HCT116 (cell line): ENCODE measurements at regions not wholly inside any gene's neighbourhood (a gene's known extent, or its start where the extent isn't known, plus 50 kb on each side); places are given as distances from the start of the nearest gene placed in this dataset.

Source experiments
- ATAC-seq: fragments of 200-7000 bp; cut with Tn5 transposase; 2 replicates; pipeline ENCODE4 v1.9.1; 2020; ENCODE audit warnings: mild to moderate bottlenecking, moderate library complexity
- BruUV-seq: library from RNA; stranded (reverse); fragments of 400-500 nt; replicated peaks from 2 replicates; lab custom pipeline; 2021; lab: Mats Ljungman, UMichigan
- CTCF ChIA-PET: fragments of 300-600 bp; sonication (Branson Sonifier 250); formaldehyde crosslinking; loops from one replicate; lab custom pipeline; 2021; ENCODE audit warnings: antibody characterized with exemption; lab: Charles Lee
- POLR2A ChIA-PET: fragments of 300-600, 350-600 bp; sonication (Branson Sonifier 250); formaldehyde crosslinking; loops from one replicate; lab custom pipeline; 2021; ENCODE audit warnings: antibody characterized with exemption; lab: Charles Lee
- RAD21 ChIA-PET, 2 experiments: fragments of 300-600 bp; sonication (Branson Sonifier 250); formaldehyde crosslinking; loops; one replicate each; lab custom pipeline; 2023; ENCODE audit warnings: low total read pairs in 2 of 2; ENCODE audit not compliant: uncharacterized antibody in 2 of 2, unreplicated experiment in 2 of 2, low non-redundant PET in 1 of 2; lab: Charles Lee
- DNase-seq: peaks from one replicate; pipeline ENCODE4 v3.0.0-alpha.2; 2010; ENCODE audit warnings: low read depth, low spot score
- H2AFZ ChIP-seq: fragments of 200-600 bp; shearing (Covaris generic), sonication (generic); 2 replicates; pipeline ENCODE4 v1.6.1; 2017; ENCODE audit warnings: low read depth, mixed run types, mixed read lengths, antibody characterized with exemption, low read length; ENCODE audit not compliant: poor library complexity, severe bottlenecking
- H3K27ac ChIP-seq: 2 replicates; pipeline ENCODE4 v1.5.1; 2012; ENCODE audit warnings: low read depth, low read length
- H3K27me3 ChIP-seq: fragments of 200-600 bp; sonication (generic); 2 replicates; pipeline ENCODE4 v1.6.1; 2016; ENCODE audit warnings: mixed run types, low read length, mixed read lengths; ENCODE audit not compliant: insufficient read depth
- H3K36me3 ChIP-seq, 2 experiments: fragments of 200-500 bp in 1 of 2; fragments of 200-600 bp in 1 of 2; sonication (Bioruptor generic) in 1 of 2; sonication (generic) in 1 of 2; 2 replicates each; pipeline versions ENCODE4 v1.5.1 to v1.6.1; 2014 to 2016; ENCODE audit warnings: low read length in 2 of 2, inconsistent platforms in 1 of 2, mixed read lengths in 1 of 2, mixed run types in 1 of 2; ENCODE audit not compliant: insufficient read depth in 2 of 2, control insufficient read depth in 1 of 2
- H3K4me1 ChIP-seq, 2 experiments: fragments of 200-600 bp in 1 of 2; sonication (generic) in 1 of 2; 2 replicates each; pipeline versions ENCODE4 v1.5.1 to v1.6.1; 2012 to 2017; ENCODE audit warnings: low read length in 2 of 2, inconsistent platforms in 1 of 2, mild to moderate bottlenecking in 1 of 2, mixed read lengths in 1 of 2, mixed run types in 1 of 2, moderate library complexity in 1 of 2; ENCODE audit not compliant: insufficient read depth in 2 of 2, control insufficient read depth in 1 of 2
- H3K4me2 ChIP-seq: fragments of 200-600 bp; sonication (generic); 2 replicates; pipeline ENCODE4 v1.6.1; 2017; ENCODE audit warnings: mixed run types, low read length, mixed read lengths
- H3K4me3 ChIP-seq, 2 experiments: fragments of 200-600 bp in 1 of 2; sonication (generic) in 1 of 2; replicated peaks in 1 of 2; 2 replicates each; pipeline ENCODE4 v1.5.1; 2011 to 2016; ENCODE audit warnings: low read length in 2 of 2, control low read depth in 1 of 2, low read depth in 1 of 2, mild to moderate bottlenecking in 1 of 2, mixed read lengths in 1 of 2, mixed run types in 1 of 2
- H3K79me2 ChIP-seq: fragments of 200-600 bp; sonication (generic); 2 replicates; pipeline ENCODE4 v1.6.1; 2017; ENCODE audit warnings: mild to moderate bottlenecking, mixed run types, low read length, moderate library complexity, mixed read lengths; ENCODE audit not compliant: insufficient read depth
- H3K9ac ChIP-seq: fragments of 200-600 bp; sonication (generic); 2 replicates; pipeline ENCODE4 v1.6.1; 2016; ENCODE audit warnings: low read length, mixed read lengths
- H3K9me2 ChIP-seq: fragments of 200-600 bp; sonication (generic), shearing (Covaris generic); 2 replicates; pipeline ENCODE4 v1.6.1; 2017; ENCODE audit warnings: mixed run types, mild to moderate bottlenecking, moderate library complexity; ENCODE audit not compliant: insufficient read depth
- H3K9me3 ChIP-seq, 2 experiments: fragments of 200-500 bp in 1 of 2; fragments of 200-600 bp in 1 of 2; sonication (Bioruptor generic) in 1 of 2; sonication (generic) in 1 of 2; 2 replicates each; pipeline ENCODE4 v1.6.1; 2014 to 2017; ENCODE audit warnings: low read length in 2 of 2, mixed read lengths in 2 of 2, inconsistent platforms in 1 of 2, low read depth in 1 of 2, mild to moderate bottlenecking in 1 of 2, mixed run types in 1 of 2, moderate library complexity in 1 of 2; ENCODE audit not compliant: control insufficient read depth in 1 of 2, insufficient read depth in 1 of 2
- H4K20me1 ChIP-seq: fragments of 200-600 bp; sonication (generic), shearing (Covaris generic); 2 replicates; pipeline ENCODE4 v1.6.1; 2017; ENCODE audit warnings: mixed run types, mild to moderate bottlenecking, moderate library complexity; ENCODE audit not compliant: insufficient read depth
- CEBPB ChIP-seq: IDR thresholded peaks from 2 replicates; pipeline ENCODE4 v1.6.1; 2012; ENCODE audit warnings: low read depth
- EGR1 ChIP-seq: IDR thresholded peaks from 2 replicates; pipeline ENCODE4 v1.6.1; 2012; ENCODE audit warnings: low read depth
- EZH2 ChIP-seq: fragments of 200-600 bp; sonication (generic); IDR thresholded peaks from 2 replicates; pipeline ENCODE4 v1.6.1; 2017; ENCODE audit warnings: antibody characterized with exemption, mixed run types
- EZH2phosphoT487 ChIP-seq: fragments of 200-600 bp; IDR thresholded peaks from 2 replicates; pipeline ENCODE4 v1.6.1; 2018; ENCODE audit warnings: antibody characterized with exemption, borderline replicate concordance
- FOSL1 ChIP-seq: IDR thresholded peaks from 2 replicates; pipeline ENCODE4 v1.6.1; 2012; ENCODE audit warnings: low read depth
- JUND ChIP-seq: IDR thresholded peaks from 2 replicates; pipeline ENCODE4 v1.6.1; 2012
- POLR2AphosphoS5 ChIP-seq: IDR thresholded peaks from 2 replicates; pipeline ENCODE4 v1.6.1; 2011; ENCODE audit warnings: mild to moderate bottlenecking, low read depth, low read length, moderate library complexity
- RAD21 ChIP-seq: IDR thresholded peaks from 2 replicates; pipeline ENCODE4 v1.6.1; 2012; ENCODE audit warnings: low read depth, mild to moderate bottlenecking
- TCF7L2 ChIP-seq: IDR thresholded peaks from 2 replicates; pipeline ENCODE4 v1.7.0; 2011; ENCODE audit warnings: borderline replicate concordance, inconsistent platforms; ENCODE audit not compliant: insufficient read depth, insufficient read length; ENCODE audit errors: extremely low read depth
- YY1 ChIP-seq: IDR thresholded peaks from 2 replicates; pipeline ENCODE4 v1.6.1; 2011; ENCODE audit warnings: low read length, low read depth, moderate library complexity, mild to moderate bottlenecking; ENCODE audit not compliant: insufficient replicate concordance; ENCODE audit errors: extremely low read depth
- ZNF274 ChIP-seq: fragments of 200-500 bp; sonication (Bioruptor generic); IDR thresholded peaks from 2 replicates; pipeline ENCODE4 v1.6.1; 2014; ENCODE audit warnings: mild to moderate bottlenecking, low read depth, low read length, inconsistent platforms
- intact Hi-C: fragments of 100-400 bp; cut with micrococcal nuclease; formaldehyde crosslinking; loops from 2 replicates; pipeline ENCODE4 v1.10.0; 2022
- TF ChIP-seq, protein P1 (sequence below): IDR thresholded peaks from 2 replicates; pipeline ENCODE4 v1.6.1; 2012
- TF ChIP-seq, protein P2 (sequence below): IDR thresholded peaks from 2 replicates; pipeline ENCODE4 v1.6.1; 2011; ENCODE audit warnings: mild to moderate bottlenecking, low read length, moderate library complexity; ENCODE audit not compliant: insufficient replicate concordance; ENCODE audit errors: extremely low read depth
- TF ChIP-seq, protein P3 (sequence below), 3 experiments: fragments of 200-600 bp in 1 of 3; sonication (generic) in 1 of 3; IDR thresholded peaks in 2 of 3; conservative IDR thresholded peaks in 1 of 3; 2 replicates each; pipeline ENCODE4 v1.5.1; 2012 to 2017; ENCODE audit warnings: low read depth in 2 of 3, low read length in 2 of 3, antibody characterized with exemption in 1 of 3, borderline replicate concordance in 1 of 3, control low read depth in 1 of 3, mild to moderate bottlenecking in 1 of 3, mixed read lengths in 1 of 3, mixed run types in 1 of 3, moderate library complexity in 1 of 3; ENCODE audit not compliant: insufficient read depth in 1 of 3
- TF ChIP-seq, protein P4 (sequence below): IDR thresholded peaks from 2 replicates; pipeline ENCODE4 v1.6.1; 2012

DNA sequence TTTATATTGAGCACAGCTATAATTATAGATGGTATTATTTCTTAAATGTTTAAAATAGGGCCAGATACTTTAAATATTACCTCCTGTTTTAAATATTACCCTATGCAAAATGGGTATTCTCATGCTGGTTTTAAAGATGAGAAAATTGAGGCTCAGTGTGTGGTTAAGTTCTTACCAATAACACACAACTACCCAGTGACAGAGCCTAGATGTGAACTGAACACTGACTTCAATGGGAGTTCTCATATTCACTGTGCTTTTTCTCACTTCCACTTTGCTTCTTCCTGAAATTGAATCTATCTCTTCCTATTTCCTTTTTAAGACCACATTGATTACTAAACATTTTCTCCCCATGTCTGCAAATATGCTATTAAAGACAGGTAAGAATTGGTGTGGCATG, 135.8 kb upstream of the TUSC1 start:
- Histone ChIP-seq H3K4me3 (no peak overlapping the region), H3K4me2 (no peak overlapping the region), H3K9me2 (no peaks in the 10 kb centered on the region), H3K9ac (no peak overlapping the region), H3K36me3 (no peaks in the 10 kb centered on the region), H3K27ac (no peak overlapping the region), H3K9me3 (peaks cover 0 to 9% of the 10 kb centered on the region in 2 experiments; a peak in 2 of 4 replicates), H3K4me1 (no peaks in the 10 kb centered on the region), H3K27me3 (no peaks in the 10 kb centered on the region), H2AFZ (no peak overlapping the region), H4K20me1 (no peaks in the 10 kb centered on the region), H3K79me2 (no peaks in the 10 kb centered on the region)
- ATAC-seq (no peak), DNase-seq (no peak)
- ChIA-PET CTCF (no interaction called here), POLR2A (no interaction called here), RAD21 (no interaction called here)
- intact Hi-C loops: no loop called here
- TF ChIP-seq TCF7L2 (no peak), YY1 (no peak), FOSL1 (no peak), CEBPB (no peak), POLR2AphosphoS5 (no peak), EGR1 (no peak), JUND (no peak), ZNF274 (no peak), EZH2phosphoT487 (no peak), RAD21 (no peak), EZH2 (no peak)
- TF ChIP-seq, protein P1, sequence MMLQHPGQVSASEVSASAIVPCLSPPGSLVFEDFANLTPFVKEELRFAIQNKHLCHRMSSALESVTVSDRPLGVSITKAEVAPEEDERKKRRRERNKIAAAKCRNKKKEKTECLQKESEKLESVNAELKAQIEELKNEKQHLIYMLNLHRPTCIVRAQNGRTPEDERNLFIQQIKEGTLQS: no peak
- TF ChIP-seq, protein P2, sequence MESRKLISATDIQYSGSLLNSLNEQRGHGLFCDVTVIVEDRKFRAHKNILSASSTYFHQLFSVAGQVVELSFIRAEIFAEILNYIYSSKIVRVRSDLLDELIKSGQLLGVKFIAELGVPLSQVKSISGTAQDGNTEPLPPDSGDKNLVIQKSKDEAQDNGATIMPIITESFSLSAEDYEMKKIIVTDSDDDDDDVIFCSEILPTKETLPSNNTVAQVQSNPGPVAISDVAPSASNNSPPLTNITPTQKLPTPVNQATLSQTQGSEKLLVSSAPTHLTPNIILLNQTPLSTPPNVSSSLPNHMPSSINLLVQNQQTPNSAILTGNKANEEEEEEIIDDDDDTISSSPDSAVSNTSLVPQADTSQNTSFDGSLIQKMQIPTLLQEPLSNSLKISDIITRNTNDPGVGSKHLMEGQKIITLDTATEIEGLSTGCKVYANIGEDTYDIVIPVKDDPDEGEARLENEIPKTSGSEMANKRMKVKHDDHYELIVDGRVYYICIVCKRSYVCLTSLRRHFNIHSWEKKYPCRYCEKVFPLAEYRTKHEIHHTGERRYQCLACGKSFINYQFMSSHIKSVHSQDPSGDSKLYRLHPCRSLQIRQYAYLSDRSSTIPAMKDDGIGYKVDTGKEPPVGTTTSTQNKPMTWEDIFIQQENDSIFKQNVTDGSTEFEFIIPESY: no peak
- TF ChIP-seq, protein P3, sequence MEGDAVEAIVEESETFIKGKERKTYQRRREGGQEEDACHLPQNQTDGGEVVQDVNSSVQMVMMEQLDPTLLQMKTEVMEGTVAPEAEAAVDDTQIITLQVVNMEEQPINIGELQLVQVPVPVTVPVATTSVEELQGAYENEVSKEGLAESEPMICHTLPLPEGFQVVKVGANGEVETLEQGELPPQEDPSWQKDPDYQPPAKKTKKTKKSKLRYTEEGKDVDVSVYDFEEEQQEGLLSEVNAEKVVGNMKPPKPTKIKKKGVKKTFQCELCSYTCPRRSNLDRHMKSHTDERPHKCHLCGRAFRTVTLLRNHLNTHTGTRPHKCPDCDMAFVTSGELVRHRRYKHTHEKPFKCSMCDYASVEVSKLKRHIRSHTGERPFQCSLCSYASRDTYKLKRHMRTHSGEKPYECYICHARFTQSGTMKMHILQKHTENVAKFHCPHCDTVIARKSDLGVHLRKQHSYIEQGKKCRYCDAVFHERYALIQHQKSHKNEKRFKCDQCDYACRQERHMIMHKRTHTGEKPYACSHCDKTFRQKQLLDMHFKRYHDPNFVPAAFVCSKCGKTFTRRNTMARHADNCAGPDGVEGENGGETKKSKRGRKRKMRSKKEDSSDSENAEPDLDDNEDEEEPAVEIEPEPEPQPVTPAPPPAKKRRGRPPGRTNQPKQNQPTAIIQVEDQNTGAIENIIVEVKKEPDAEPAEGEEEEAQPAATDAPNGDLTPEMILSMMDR (IDR thresholded peaks at IDR 0.05 in 2 of 3, conservative IDR thresholded peaks at IDR 0.05 in 1 of 3; ENCODE audit: borderline replicate concordance in 1 of 3, insufficient read depth in 1 of 3, low read depth in 2 of 3, low read length in 2 of 3): no peak
- TF ChIP-seq, protein P4, sequence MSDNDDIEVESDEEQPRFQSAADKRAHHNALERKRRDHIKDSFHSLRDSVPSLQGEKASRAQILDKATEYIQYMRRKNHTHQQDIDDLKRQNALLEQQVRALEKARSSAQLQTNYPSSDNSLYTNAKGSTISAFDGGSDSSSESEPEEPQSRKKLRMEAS: no peak
- no TSS peak for BruUV-seq
